ENCODE measurements at regions not wholly inside any gene's neighbourhood (a gene's known extent, or its start where the extent isn't known, plus 50 kb on each side); places are given as distances from the start of the nearest gene placed in this dataset.

DNA sequence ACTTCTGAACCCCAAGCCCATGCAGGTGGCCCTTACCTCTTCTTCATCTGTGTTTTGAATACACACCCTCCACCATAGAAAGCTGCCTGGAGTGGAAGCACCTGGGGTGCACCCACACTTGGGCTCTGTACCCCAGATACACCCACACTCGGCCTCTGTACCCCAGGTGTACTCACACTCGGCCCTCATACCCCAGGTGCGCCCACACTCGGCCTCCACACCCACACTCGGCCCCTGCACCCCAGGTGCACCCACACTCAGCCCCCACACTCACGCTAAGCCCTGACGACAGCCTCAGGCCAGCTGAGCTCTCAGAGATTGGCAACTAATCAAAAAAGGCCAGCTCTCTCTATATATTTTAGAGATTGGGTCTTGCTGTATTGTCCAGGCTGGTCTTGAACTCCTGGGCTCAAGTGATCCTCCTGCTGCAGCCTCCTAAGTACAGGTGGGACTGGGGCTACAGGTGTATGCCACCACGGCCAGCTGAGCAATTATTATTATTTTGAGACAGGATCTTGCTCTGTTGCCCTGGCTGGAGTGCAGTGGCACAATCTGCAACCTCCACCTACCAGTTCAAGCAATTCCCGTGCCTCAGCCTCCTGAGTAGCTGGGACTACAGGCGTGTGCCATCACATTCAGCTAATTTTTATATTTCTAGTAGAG, 68.9 kb downstream of the PEX11G start:
- H3K4me3 Mint-ChIP-seq = no peak overlapping the region
- no peaks in the 10 kb centered on the region for H3K36me3 Mint-ChIP-seq
- POLR2A ChIA-PET = no interaction called here
- peaks cover 17% of the 10 kb centered on the region for H3K4me1 Mint-ChIP-seq
- TF ChIP-seq ZNF317 (CRISPR knock-in tag; IDR thresholded peaks at IDR 0.05; ENCODE audit: borderline replicate concordance, low read depth) (no peak), ZNF121 (CRISPR knock-in tag; IDR thresholded peaks at IDR 0.05) (peak; percentile 80)
- DNase-seq (ENCODE audit: low spot score) (no peak), ATAC-seq (no peak)
- H3K27ac Mint-ChIP-seq = no peak overlapping the region
- H3K9me3 Mint-ChIP-seq = no peaks in the 10 kb centered on the region
- H3K27me3 Mint-ChIP-seq (ENCODE audit: low read depth) = no peaks in the 10 kb centered on the region
- CTCF ChIA-PET = interaction anchor here (1.0 to 1.5 kb wide), 2 partner anchors 33 to 77 kb away, joined by 3 read pairs; a partner anchor contains a TSS

GRCh38 chr19:7421941-7422744, 66.7 kb downstream of the PEX11G start:
- H3K27me3 Mint-ChIP-seq (ENCODE audit: low read depth) = no peaks in the 10 kb centered on the region; the same call in 1 of the 2 replicates
- H3K27ac Mint-ChIP-seq = peak overlapping the region; percentile 39; the same call in 1 of the 2 replicates
- TF ChIP-seq SP1 (CRISPR knock-in tag; conservative IDR thresholded peaks at IDR 0.05) = no peak
- TF ChIP-seq SMAD4 (CRISPR knock-in tag; IDR thresholded peaks at IDR 0.05) = no peak
- TF ChIP-seq, protein P1, sequence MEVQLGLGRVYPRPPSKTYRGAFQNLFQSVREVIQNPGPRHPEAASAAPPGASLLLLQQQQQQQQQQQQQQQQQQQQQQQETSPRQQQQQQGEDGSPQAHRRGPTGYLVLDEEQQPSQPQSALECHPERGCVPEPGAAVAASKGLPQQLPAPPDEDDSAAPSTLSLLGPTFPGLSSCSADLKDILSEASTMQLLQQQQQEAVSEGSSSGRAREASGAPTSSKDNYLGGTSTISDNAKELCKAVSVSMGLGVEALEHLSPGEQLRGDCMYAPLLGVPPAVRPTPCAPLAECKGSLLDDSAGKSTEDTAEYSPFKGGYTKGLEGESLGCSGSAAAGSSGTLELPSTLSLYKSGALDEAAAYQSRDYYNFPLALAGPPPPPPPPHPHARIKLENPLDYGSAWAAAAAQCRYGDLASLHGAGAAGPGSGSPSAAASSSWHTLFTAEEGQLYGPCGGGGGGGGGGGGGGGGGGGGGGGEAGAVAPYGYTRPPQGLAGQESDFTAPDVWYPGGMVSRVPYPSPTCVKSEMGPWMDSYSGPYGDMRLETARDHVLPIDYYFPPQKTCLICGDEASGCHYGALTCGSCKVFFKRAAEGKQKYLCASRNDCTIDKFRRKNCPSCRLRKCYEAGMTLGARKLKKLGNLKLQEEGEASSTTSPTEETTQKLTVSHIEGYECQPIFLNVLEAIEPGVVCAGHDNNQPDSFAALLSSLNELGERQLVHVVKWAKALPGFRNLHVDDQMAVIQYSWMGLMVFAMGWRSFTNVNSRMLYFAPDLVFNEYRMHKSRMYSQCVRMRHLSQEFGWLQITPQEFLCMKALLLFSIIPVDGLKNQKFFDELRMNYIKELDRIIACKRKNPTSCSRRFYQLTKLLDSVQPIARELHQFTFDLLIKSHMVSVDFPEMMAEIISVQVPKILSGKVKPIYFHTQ (CRISPR knock-in tag; IDR thresholded peaks at IDR 0.05) = no peak
- TF ChIP-seq, protein P2, sequence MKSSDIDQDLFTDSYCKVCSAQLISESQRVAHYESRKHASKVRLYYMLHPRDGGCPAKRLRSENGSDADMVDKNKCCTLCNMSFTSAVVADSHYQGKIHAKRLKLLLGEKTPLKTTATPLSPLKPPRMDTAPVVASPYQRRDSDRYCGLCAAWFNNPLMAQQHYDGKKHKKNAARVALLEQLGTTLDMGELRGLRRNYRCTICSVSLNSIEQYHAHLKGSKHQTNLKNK (CRISPR knock-in tag; IDR thresholded peaks at IDR 0.05) = no peak
- no peak for ATAC-seq
- POLR2A ChIA-PET = no interaction called here
- CTCF ChIA-PET = interaction anchor here (0.7 kb wide), 1 partner anchor 137 kb away, joined by 5 read pairs; no protein-coding TSS in a partner anchor
- H3K9me3 Mint-ChIP-seq = no peaks in the 10 kb centered on the region
- H3K36me3 Mint-ChIP-seq = no peaks in the 10 kb centered on the region
- DNase-seq (ENCODE audit: low spot score) = no peak
- no peak overlapping the region for H3K4me3 Mint-ChIP-seq
- peaks cover 7% of the 10 kb centered on the region for H3K4me1 Mint-ChIP-seq

Data from WTC11 (cell line).